ENCODE measurements at regions not wholly inside any gene's neighbourhood (a gene's known extent, or its start where the extent isn't known, plus 50 kb on each side); places are given as distances from the start of the nearest gene placed in this dataset.

DNA sequence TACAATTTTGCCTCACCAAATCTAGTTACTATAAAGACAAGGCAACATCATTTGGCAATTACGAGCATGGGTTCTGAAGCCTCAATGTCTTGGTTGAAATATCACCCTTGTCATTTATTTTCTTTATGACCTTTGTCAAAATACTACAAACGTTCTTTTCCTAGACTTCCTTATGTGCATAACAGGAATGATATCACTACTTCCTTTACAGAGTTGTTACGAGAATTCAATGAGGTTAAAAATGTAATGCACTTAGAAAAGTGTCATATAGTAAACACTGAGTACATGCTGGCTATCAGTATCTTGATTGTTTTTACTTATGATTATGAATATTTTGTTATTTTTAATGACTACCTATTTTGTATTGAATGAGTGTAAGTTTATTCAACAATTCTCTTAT lies 640.9 kb upstream of the CCNG1 start:
- TF ChIP-seq ZNF114 (CRISPR knock-in tag; IDR thresholded peaks at IDR 0.05) (no peak), EZH2 (IDR thresholded peaks at IDR 0.05; ENCODE audit: low read depth, unreplicated experiment) (no peak)
- Mint-ChIP-seq H3K4me3 (no peak overlapping the region), H3K27ac (peak overlapping the region; percentile 38; the same call in 1 of the 2 replicates), H3K9me3 (peaks cover 3% of the 10 kb centered on the region; the same call in 1 of the 3 replicates), H3K36me3 (ENCODE audit: low read depth) (no peaks in the 10 kb centered on the region; the same call in 2 of the 3 replicates), H3K4me1 (peaks cover 18% of the 10 kb centered on the region; the same call in 2 of the 3 replicates), H3K27me3 (ENCODE audit: insufficient read depth, low read depth, poor library complexity) (peaks cover 2% of the 10 kb centered on the region)
- Histone ChIP-seq H3K4me2 (0 out of 2 replicates have a peak overlapping the region, but pooled peaks have one; percentile 8), H3K4me3 (no peak overlapping the region), H3K27ac (ENCODE audit: low read depth) (no peak overlapping the region), H3K36me3 (ENCODE audit: insufficient read depth) (no peaks in the 10 kb centered on the region), H2AFZ (peak overlapping the region; percentile 34; the same call in 1 of the 2 replicates), H3K4me1 (ENCODE audit: insufficient read depth) (peaks cover 6% of the 10 kb centered on the region), H3K79me2 (replicated peaks; ENCODE audit: insufficient read depth) (no peaks in the 10 kb centered on the region), H3K27me3 (ENCODE audit: insufficient read depth) (no peaks in the 10 kb centered on the region), H4K20me1 (replicated peaks; ENCODE audit: insufficient read depth) (no peaks in the 10 kb centered on the region), H3F3A (replicated peaks; ENCODE audit: low read depth) (no peaks in the 10 kb centered on the region), H3K9me2 (ENCODE audit: insufficient read depth) (0 out of 2 replicates have a peak, but pooled peaks cover 3% of the 10 kb centered on the region)
- ATAC-seq (no peak), DNase-seq (ENCODE audit: low spot score) (no peak)

DNA sequence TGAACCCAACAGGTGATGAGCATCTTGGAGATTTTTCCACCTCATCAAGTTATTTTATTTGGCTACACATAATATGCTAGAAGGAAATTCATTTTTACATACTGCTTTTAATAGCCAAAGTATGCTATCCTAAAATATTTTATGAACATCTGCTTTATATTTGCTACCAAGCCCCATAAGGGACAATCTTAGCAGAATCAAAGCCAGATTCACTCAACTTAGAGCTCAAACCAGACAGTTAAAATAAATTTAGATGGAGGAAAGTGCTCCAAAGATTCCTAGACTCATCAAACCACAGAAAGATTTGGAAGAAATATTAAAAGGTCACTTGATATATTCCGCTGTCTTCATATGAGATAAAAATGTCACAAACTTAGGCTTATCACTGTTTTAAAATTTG lies 637.1 kb upstream of the CCNG1 start:
- Histone ChIP-seq H2AFZ (no peak overlapping the region), H3K9me2 (ENCODE audit: insufficient read depth) (no peaks in the 10 kb centered on the region), H3F3A (replicated peaks; ENCODE audit: low read depth) (no peaks in the 10 kb centered on the region), H3K4me2 (no peak overlapping the region), H4K20me1 (replicated peaks; ENCODE audit: insufficient read depth) (no peaks in the 10 kb centered on the region), H3K4me1 (ENCODE audit: insufficient read depth) (peaks cover 16% of the 10 kb centered on the region), H3K79me2 (replicated peaks; ENCODE audit: insufficient read depth) (no peaks in the 10 kb centered on the region), H3K36me3 (ENCODE audit: insufficient read depth) (no peaks in the 10 kb centered on the region), H3K27me3 (ENCODE audit: insufficient read depth) (no peaks in the 10 kb centered on the region), H3K4me3 (no peak overlapping the region), H3K27ac (ENCODE audit: low read depth) (no peak overlapping the region)
- no peak for ATAC-seq
- H3K27me3 Mint-ChIP-seq (ENCODE audit: insufficient read depth, low read depth, poor library complexity): no peaks in the 10 kb centered on the region
- TF ChIP-seq, protein P1, sequence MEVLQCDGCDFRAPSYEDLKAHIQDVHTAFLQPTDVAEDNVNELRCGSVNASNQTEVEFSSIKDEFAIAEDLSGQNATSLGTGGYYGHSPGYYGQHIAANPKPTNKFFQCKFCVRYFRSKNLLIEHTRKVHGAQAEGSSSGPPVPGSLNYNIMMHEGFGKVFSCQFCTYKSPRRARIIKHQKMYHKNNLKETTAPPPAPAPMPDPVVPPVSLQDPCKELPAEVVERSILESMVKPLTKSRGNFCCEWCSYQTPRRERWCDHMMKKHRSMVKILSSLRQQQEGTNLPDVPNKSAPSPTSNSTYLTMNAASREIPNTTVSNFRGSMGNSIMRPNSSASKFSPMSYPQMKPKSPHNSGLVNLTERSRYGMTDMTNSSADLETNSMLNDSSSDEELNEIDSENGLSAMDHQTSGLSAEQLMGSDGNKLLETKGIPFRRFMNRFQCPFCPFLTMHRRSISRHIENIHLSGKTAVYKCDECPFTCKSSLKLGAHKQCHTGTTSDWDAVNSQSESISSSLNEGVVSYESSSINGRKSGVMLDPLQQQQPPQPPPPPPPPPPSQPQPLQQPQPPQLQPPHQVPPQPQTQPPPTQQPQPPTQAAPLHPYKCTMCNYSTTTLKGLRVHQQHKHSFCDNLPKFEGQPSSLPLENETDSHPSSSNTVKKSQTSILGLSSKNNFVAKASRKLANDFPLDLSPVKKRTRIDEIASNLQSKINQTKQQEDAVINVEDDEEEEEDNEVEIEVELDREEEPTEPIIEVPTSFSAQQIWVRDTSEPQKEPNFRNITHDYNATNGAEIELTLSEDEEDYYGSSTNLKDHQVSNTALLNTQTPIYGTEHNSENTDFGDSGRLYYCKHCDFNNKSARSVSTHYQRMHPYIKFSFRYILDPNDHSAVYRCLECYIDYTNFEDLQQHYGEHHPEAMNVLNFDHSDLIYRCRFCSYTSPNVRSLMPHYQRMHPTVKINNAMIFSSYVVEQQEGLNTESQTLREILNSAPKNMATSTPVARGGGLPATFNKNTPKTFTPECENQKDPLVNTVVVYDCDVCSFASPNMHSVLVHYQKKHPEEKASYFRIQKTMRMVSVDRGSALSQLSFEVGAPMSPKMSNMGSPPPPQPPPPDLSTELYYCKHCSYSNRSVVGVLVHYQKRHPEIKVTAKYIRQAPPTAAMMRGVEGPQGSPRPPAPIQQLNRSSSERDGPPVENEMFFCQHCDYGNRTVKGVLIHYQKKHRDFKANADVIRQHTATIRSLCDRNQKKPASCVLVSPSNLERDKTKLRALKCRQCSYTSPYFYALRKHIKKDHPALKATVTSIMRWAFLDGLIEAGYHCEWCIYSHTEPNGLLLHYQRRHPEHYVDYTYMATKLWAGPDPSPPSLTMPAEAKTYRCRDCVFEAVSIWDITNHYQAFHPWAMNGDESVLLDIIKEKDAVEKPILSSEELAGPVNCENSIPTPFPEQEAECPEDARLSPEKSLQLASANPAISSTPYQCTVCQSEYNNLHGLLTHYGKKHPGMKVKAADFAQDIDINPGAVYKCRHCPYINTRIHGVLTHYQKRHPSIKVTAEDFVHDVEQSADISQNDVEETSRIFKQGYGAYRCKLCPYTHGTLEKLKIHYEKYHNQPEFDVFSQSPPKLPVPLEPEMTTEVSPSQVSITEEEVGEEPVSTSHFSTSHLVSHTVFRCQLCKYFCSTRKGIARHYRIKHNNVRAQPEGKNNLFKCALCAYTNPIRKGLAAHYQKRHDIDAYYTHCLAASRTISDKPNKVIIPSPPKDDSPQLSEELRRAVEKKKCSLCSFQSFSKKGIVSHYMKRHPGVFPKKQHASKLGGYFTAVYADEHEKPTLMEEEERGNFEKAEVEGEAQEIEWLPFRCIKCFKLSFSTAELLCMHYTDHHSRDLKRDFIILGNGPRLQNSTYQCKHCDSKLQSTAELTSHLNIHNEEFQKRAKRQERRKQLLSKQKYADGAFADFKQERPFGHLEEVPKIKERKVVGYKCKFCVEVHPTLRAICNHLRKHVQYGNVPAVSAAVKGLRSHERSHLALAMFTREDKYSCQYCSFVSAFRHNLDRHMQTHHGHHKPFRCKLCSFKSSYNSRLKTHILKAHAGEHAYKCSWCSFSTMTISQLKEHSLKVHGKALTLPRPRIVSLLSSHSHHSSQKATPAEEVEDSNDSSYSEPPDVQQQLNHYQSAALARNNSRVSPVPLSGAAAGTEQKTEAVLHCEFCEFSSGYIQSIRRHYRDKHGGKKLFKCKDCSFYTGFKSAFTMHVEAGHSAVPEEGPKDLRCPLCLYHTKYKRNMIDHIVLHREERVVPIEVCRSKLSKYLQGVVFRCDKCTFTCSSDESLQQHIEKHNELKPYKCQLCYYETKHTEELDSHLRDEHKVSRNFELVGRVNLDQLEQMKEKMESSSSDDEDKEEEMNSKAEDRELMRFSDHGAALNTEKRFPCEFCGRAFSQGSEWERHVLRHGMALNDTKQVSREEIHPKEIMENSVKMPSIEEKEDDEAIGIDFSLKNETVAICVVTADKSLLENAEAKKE (CRISPR knock-in tag; IDR thresholded peaks at IDR 0.05): no peak
- no peak for TF ChIP-seq JUNB (IDR thresholded peaks at IDR 0.05; ENCODE audit: unreplicated experiment)
- no peak for TF ChIP-seq EZH2 (IDR thresholded peaks at IDR 0.05; ENCODE audit: low read depth, unreplicated experiment)
- no peak for TF ChIP-seq POLR2AphosphoS5 (IDR thresholded peaks at IDR 0.05; ENCODE audit: low read depth)
- no peak for TF ChIP-seq ZNF331 (CRISPR knock-in tag; IDR thresholded peaks at IDR 0.05; ENCODE audit: low read depth)
- peaks cover 22% of the 10 kb centered on the region for H3K4me1 Mint-ChIP-seq
- no peak overlapping the region for H3K4me3 Mint-ChIP-seq
- H3K27ac Mint-ChIP-seq: no peak overlapping the region
- DNase-seq (ENCODE audit: low spot score): no peak
- H3K9me3 Mint-ChIP-seq: no peaks in the 10 kb centered on the region; the same call in 2 of the 3 replicates
- H3K36me3 Mint-ChIP-seq (ENCODE audit: low read depth): no peaks in the 10 kb centered on the region; the same call in 2 of the 3 replicates

Measured in GM23338 (cell line).